IMR-90 (cell line): ENCODE measurements at regions not wholly inside any gene's neighbourhood (a gene's known extent, or its start where the extent isn't known, plus 50 kb on each side); places are given as distances from the start of the nearest gene placed in this dataset.

Source experiments
- ATAC-seq: fragments of 200-7000 bp; cut with Tn5 transposase; 2 replicates; pipeline ENCODE4 v1.9.1; 2020; ENCODE audit warnings: low read depth, mild to moderate bottlenecking, moderate library complexity
- BruUV-seq: library from RNA; stranded (reverse); fragments of 400-500 nt; replicated peaks from 2 replicates; lab custom pipeline; 2021; lab: Mats Ljungman, UMichigan
- CTCF ChIA-PET: fragments of 300-600 bp; formaldehyde crosslinking; extraction: SDS; loops from one replicate; lab custom pipeline; 2021; ENCODE audit warnings: antibody characterized with exemption; lab: Yijun Ruan, JAX
- POLR2A ChIA-PET: fragments of 300-600 bp; sonication (Branson Sonifier 250); formaldehyde crosslinking; loops from one replicate; lab custom pipeline; 2022; ENCODE audit warnings: antibody characterized with exemption; ENCODE audit not compliant: unreplicated experiment; lab: Charles Lee
- DNase-seq: peaks from one replicate; pipeline ENCODE4 v3.0.0; 2013
- H2AFZ ChIP-seq: replicated peaks from 2 replicates; pipeline ENCODE3; 2013; ENCODE audit warnings: low read length, mild to moderate bottlenecking; ENCODE audit not compliant: poor library complexity
- H2AK5ac ChIP-seq: 2 replicates; pipeline ENCODE4 v1.6.1; 2013; ENCODE audit warnings: low read depth, low read length, inconsistent platforms
- H2AK9ac ChIP-seq: replicated peaks from 2 replicates; pipeline ENCODE3; 2013; ENCODE audit warnings: mild to moderate bottlenecking, low read depth, low read length, moderate library complexity; ENCODE audit not compliant: poor library complexity
- H2BK120ac ChIP-seq: 2 replicates; pipeline ENCODE4 v1.6.1; 2013; ENCODE audit warnings: low read depth, low read length, inconsistent platforms
- H2BK15ac ChIP-seq: 3 replicates; pipeline ENCODE4 v1.6.1; 2013; ENCODE audit warnings: low read depth, low read length, inconsistent platforms
- H2BK20ac ChIP-seq: 2 replicates; pipeline ENCODE4 v1.6.1; 2013; ENCODE audit warnings: low read depth, mild to moderate bottlenecking, inconsistent platforms, low read length, moderate library complexity
- H2BK5ac ChIP-seq: 2 replicates; pipeline ENCODE4 v1.6.1; 2013; ENCODE audit warnings: mild to moderate bottlenecking, low read depth, low read length, inconsistent platforms; ENCODE audit not compliant: poor library complexity, severe bottlenecking
- H3K14ac ChIP-seq: replicated peaks from 2 replicates; pipeline ENCODE4 v1.6.1; 2013; ENCODE audit warnings: low read depth, low read length, inconsistent platforms
- H3K18ac ChIP-seq: 2 replicates; pipeline ENCODE4 v1.6.1; 2013; ENCODE audit warnings: low read depth, low read length, control low read depth
- H3K23ac ChIP-seq: 2 replicates; pipeline ENCODE4 v1.6.1; 2013; ENCODE audit warnings: low read depth, low read length, inconsistent platforms
- H3K27ac ChIP-seq: 2 replicates; pipeline ENCODE4 v1.5.1; 2013; ENCODE audit warnings: mild to moderate bottlenecking, control low read depth, low read length; ENCODE audit not compliant: insufficient read depth
- H3K27me3 ChIP-seq: 2 replicates; pipeline ENCODE4 v1.6.1; 2013; ENCODE audit warnings: low read length; ENCODE audit not compliant: control insufficient read depth, insufficient read depth
- H3K36me3 ChIP-seq: 2 replicates; pipeline ENCODE4 v1.6.1; 2013; ENCODE audit warnings: low read length, mixed read lengths; ENCODE audit not compliant: control insufficient read depth, insufficient read depth
- H3K4ac ChIP-seq: 2 replicates; pipeline ENCODE4 v1.6.1; 2013; ENCODE audit warnings: low read depth, low read length, inconsistent platforms
- H3K4me1 ChIP-seq: 2 replicates; pipeline ENCODE4 v1.6.1; 2013; ENCODE audit warnings: low read length, mixed read lengths; ENCODE audit not compliant: control insufficient read depth, insufficient read depth
- H3K4me2 ChIP-seq: 2 replicates; pipeline ENCODE4 v1.6.1; 2013; ENCODE audit warnings: low read depth, mild to moderate bottlenecking, control low read depth, low read length, moderate library complexity
- H3K4me3 ChIP-seq: 2 replicates; pipeline ENCODE4 v1.5.1; 2013; ENCODE audit warnings: low read depth, mild to moderate bottlenecking, control low read depth, low read length, moderate library complexity; ENCODE audit not compliant: insufficient read depth
- H3K56ac ChIP-seq: 2 replicates; pipeline ENCODE4 v1.6.1; 2013; ENCODE audit warnings: low read length, inconsistent platforms; ENCODE audit not compliant: insufficient read depth; ENCODE audit errors: extremely low read depth
- H3K79me1 ChIP-seq, 2 experiments: 2 replicates each; pipeline ENCODE4 v1.6.1; 2013; ENCODE audit warnings: low read length in 2 of 2, inconsistent platforms in 1 of 2, low read depth in 1 of 2
- H3K9ac ChIP-seq: 2 replicates; pipeline ENCODE4 v1.6.1; 2013; ENCODE audit warnings: low read depth, low read length, control low read depth
- H3K9me1 ChIP-seq: 2 replicates; pipeline ENCODE4 v1.6.1; 2013; ENCODE audit warnings: low read length, inconsistent platforms; ENCODE audit not compliant: insufficient read depth
- H3K9me3 ChIP-seq: 2 replicates; pipeline ENCODE4 v1.6.1; 2013; ENCODE audit warnings: low read length; ENCODE audit not compliant: control insufficient read depth, insufficient read depth
- H4K20me1 ChIP-seq: 2 replicates; pipeline ENCODE4 v1.6.1; 2013; ENCODE audit warnings: low read length, inconsistent platforms; ENCODE audit not compliant: insufficient read depth
- H4K5ac ChIP-seq: 2 replicates; pipeline ENCODE4 v1.6.1; 2013; ENCODE audit warnings: mild to moderate bottlenecking, low read depth, low read length, control low read depth
- H4K8ac ChIP-seq, 2 experiments: 2 replicates each; pipeline ENCODE4 v1.6.1; 2013; ENCODE audit warnings: low read depth in 2 of 2, low read length in 2 of 2, control low read depth in 1 of 2, inconsistent platforms in 1 of 2
- H4K91ac ChIP-seq: 2 replicates; pipeline ENCODE4 v1.6.1; 2013; ENCODE audit warnings: low read depth, low read length, inconsistent platforms; ENCODE audit not compliant: insufficient read depth
- BHLHE40 ChIP-seq: fragments of 150-350 bp; IDR thresholded peaks from 2 replicates; pipeline ENCODE4 v1.6.1; 2016; ENCODE audit warnings: mild to moderate bottlenecking, low read depth, low read length
- CEBPB ChIP-seq: IDR thresholded peaks from 2 replicates; pipeline ENCODE4 v1.6.1; 2012; ENCODE audit warnings: low read depth, low read length, improper control_type of control experiment
- CHD1 ChIP-seq: IDR thresholded peaks from 2 replicates; pipeline ENCODE4 v1.6.1; 2012; ENCODE audit warnings: low read depth, low read length, improper control_type of control experiment
- FOS ChIP-seq: fragments of 150-350 bp; IDR thresholded peaks from 2 replicates; pipeline ENCODE4 v1.6.1; 2016; ENCODE audit warnings: low read depth, low read length
- MAFK ChIP-seq: IDR thresholded peaks from 2 replicates; pipeline ENCODE4 v1.6.1; 2012; ENCODE audit warnings: low read depth, low read length, improper control_type of control experiment
- MAZ ChIP-seq: IDR thresholded peaks from 2 replicates; pipeline ENCODE4 v1.6.1; 2012; ENCODE audit warnings: low read depth, mild to moderate bottlenecking, low read length, improper control_type of control experiment, moderate library complexity, borderline replicate concordance
- MXI1 ChIP-seq: IDR thresholded peaks from 2 replicates; pipeline ENCODE4 v1.6.1; 2012; ENCODE audit warnings: low read depth, mild to moderate bottlenecking, low read length, moderate library complexity, borderline replicate concordance
- NFE2L2 ChIP-seq: fragments of 150-350 bp; IDR thresholded peaks from 2 replicates; pipeline ENCODE4 v1.6.1; 2016; ENCODE audit warnings: low read depth, mild to moderate bottlenecking, low read length
- POLR2A ChIP-seq: IDR thresholded peaks from 2 replicates; pipeline ENCODE4 v1.6.1; 2012; ENCODE audit warnings: mild to moderate bottlenecking, low read depth, low read length
- RAD21 ChIP-seq: IDR thresholded peaks from 2 replicates; pipeline ENCODE4 v1.6.1; 2012; ENCODE audit warnings: low read length, improper control_type of control experiment
- RCOR1 ChIP-seq: IDR thresholded peaks from 2 replicates; pipeline ENCODE4 v1.6.1; 2012; ENCODE audit warnings: mild to moderate bottlenecking, low read length, improper control_type of control experiment; ENCODE audit not compliant: insufficient replicate concordance
- RFX5 ChIP-seq: IDR thresholded peaks from 2 replicates; pipeline ENCODE4 v1.8.0; 2012; ENCODE audit warnings: low read depth, mild to moderate bottlenecking, low read length, moderate library complexity
- SMC3 ChIP-seq: fragments of 150-350 bp; IDR thresholded peaks from 2 replicates; pipeline ENCODE4 v1.6.1; 2016; ENCODE audit warnings: low read depth, mild to moderate bottlenecking, antibody characterized with exemption, low read length, moderate library complexity
- WGBS, 2 experiments: methylation state at CpG; one replicate each; pipeline versions ENCODE4 v1.1.5 to v1.1.7; 2013; ENCODE audit warnings: missing lambda C conversion rate in 2 of 2; ENCODE audit not compliant: insufficient read length in 1 of 2; ENCODE audit errors: extremely low coverage in 2 of 2; 5-methylcytosine and 5-hydroxymethylcytosine counted together
- dilution Hi-C: fragments of 300-500 bp; cut with HindIII; formaldehyde crosslinking; loops from one replicate; pipeline ENCODE4 v1.14.3; 2018; ENCODE audit warnings: low sequenced_read_pairs; ENCODE audit not compliant: unreplicated experiment
- in situ Hi-C: fragments of 300-500 bp; cut with MboI; formaldehyde crosslinking; loops from 3 replicates; pipeline ENCODE4 v1.14.3; 2019; ENCODE audit warnings: low sequenced_read_pairs, inconsistent platforms, mixed read lengths
- intact Hi-C: fragments of 100-400 bp; cut with micrococcal nuclease; formaldehyde crosslinking; loops from 2 replicates; pipeline ENCODE4 v1.10.0; 2022
- TF ChIP-seq, protein P1 (sequence below): conservative IDR thresholded peaks from 2 replicates; pipeline ENCODE4 v1.5.1; 2012; ENCODE audit warnings: mild to moderate bottlenecking, low read depth, low read length, improper control_type of control experiment
- TF ChIP-seq, protein P2 (sequence below): fragments of 150-350 bp; IDR thresholded peaks from 2 replicates; pipeline ENCODE4 v1.6.1; 2016; ENCODE audit warnings: low read depth, mild to moderate bottlenecking, low read length, moderate library complexity, borderline replicate concordance
- TF ChIP-seq, protein P3 (sequence below): fragments of 150-350 bp; IDR thresholded peaks from 2 replicates; pipeline ENCODE4 v1.6.1; 2017; ENCODE audit warnings: mild to moderate bottlenecking, antibody characterized with exemption, low read length, low read depth

DNA sequence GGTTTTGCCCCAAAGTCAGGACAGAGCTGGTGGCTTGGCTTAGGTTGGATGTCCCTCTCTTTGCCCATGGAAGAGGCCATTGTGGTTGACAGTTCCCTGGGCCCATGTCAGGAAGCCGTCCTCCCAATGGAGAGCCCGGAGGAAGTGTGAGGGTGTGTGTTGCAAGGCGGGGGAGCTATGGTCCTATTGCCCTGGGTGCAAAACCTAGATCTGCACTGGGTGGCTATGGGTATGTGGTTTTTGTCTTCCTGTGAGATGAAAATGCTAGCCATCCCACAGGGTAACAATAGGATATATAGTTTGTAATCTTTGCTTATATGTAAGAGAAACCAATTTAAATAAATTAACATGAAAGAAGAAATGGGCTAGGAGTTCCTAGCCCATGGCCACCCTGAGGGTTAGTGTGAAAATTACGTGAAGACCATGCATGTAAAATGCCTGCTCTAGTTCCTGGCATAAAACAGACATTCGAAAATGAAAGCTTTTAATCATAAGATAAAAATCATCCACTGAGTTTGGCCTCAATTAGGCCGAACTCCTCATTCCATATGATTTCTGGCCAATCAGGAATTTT lies 189.2 kb downstream of the PLPP4 start:
- H3K18ac ChIP-seq, result no peak overlapping the region
- no peak overlapping the region for H2AFZ ChIP-seq
- H3K9me1 ChIP-seq, result no peaks in the 10 kb centered on the region
- H3K79me1 ChIP-seq, result no peaks in the 10 kb centered on the region
- H2AK5ac ChIP-seq, result no peak overlapping the region
- H2BK5ac ChIP-seq, result no peak overlapping the region
- no peak overlapping the region for H4K8ac ChIP-seq
- no peak overlapping the region for H3K4me3 ChIP-seq
- dilution Hi-C loops, result no loop called here
- H3K14ac ChIP-seq, result no peak overlapping the region
- H4K91ac ChIP-seq, result no peak overlapping the region
- no peak overlapping the region for H2BK120ac ChIP-seq
- no TSS peak for BruUV-seq
- H3K4ac ChIP-seq, result no peak overlapping the region
- DNase-seq, result no peak
- in situ Hi-C loops, result no loop called here
- no peak overlapping the region for H3K27ac ChIP-seq
- H2BK20ac ChIP-seq, result no peak overlapping the region
- H3K36me3 ChIP-seq, result no peaks in the 10 kb centered on the region
- ChIA-PET POLR2A (no interaction called here), CTCF (no interaction called here)
- H3K56ac ChIP-seq, result no peak overlapping the region
- no peak for ATAC-seq
- intact Hi-C loops, result no loop called here
- no CpG with 5 or more reads among the region's 6 CpGs for WGBS, 2 experiments
- H2AK9ac ChIP-seq, result no peak overlapping the region
- no peak overlapping the region for H3K4me2 ChIP-seq
- no peaks in the 10 kb centered on the region for H4K20me1 ChIP-seq
- peaks cover 17% of the 10 kb centered on the region for H3K9me3 ChIP-seq
- no peak for TF ChIP-seq RCOR1
- no peak for TF ChIP-seq RAD21
- TF ChIP-seq CEBPB, result no peak
- TF ChIP-seq CHD1, result no peak
- no peak for TF ChIP-seq BHLHE40
- no peak for TF ChIP-seq RFX5
- TF ChIP-seq, protein P1, sequence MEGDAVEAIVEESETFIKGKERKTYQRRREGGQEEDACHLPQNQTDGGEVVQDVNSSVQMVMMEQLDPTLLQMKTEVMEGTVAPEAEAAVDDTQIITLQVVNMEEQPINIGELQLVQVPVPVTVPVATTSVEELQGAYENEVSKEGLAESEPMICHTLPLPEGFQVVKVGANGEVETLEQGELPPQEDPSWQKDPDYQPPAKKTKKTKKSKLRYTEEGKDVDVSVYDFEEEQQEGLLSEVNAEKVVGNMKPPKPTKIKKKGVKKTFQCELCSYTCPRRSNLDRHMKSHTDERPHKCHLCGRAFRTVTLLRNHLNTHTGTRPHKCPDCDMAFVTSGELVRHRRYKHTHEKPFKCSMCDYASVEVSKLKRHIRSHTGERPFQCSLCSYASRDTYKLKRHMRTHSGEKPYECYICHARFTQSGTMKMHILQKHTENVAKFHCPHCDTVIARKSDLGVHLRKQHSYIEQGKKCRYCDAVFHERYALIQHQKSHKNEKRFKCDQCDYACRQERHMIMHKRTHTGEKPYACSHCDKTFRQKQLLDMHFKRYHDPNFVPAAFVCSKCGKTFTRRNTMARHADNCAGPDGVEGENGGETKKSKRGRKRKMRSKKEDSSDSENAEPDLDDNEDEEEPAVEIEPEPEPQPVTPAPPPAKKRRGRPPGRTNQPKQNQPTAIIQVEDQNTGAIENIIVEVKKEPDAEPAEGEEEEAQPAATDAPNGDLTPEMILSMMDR, result no peak
- no peak for TF ChIP-seq SMC3
- no peak for TF ChIP-seq MXI1
- TF ChIP-seq MAZ, result no peak
- TF ChIP-seq POLR2A, result no peak
- no peak for TF ChIP-seq NFE2L2
- TF ChIP-seq, protein P2, sequence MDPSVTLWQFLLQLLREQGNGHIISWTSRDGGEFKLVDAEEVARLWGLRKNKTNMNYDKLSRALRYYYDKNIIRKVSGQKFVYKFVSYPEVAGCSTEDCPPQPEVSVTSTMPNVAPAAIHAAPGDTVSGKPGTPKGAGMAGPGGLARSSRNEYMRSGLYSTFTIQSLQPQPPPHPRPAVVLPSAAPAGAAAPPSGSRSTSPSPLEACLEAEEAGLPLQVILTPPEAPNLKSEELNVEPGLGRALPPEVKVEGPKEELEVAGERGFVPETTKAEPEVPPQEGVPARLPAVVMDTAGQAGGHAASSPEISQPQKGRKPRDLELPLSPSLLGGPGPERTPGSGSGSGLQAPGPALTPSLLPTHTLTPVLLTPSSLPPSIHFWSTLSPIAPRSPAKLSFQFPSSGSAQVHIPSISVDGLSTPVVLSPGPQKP, result no peak
- TF ChIP-seq, protein P3, sequence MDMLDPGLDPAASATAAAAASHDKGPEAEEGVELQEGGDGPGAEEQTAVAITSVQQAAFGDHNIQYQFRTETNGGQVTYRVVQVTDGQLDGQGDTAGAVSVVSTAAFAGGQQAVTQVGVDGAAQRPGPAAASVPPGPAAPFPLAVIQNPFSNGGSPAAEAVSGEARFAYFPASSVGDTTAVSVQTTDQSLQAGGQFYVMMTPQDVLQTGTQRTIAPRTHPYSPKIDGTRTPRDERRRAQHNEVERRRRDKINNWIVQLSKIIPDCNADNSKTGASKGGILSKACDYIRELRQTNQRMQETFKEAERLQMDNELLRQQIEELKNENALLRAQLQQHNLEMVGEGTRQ, result no peak
- no peak for TF ChIP-seq FOS
- TF ChIP-seq MAFK, result no peak
- no peak overlapping the region for H4K5ac ChIP-seq
- H2BK15ac ChIP-seq, result no peak overlapping the region
- no peak overlapping the region for H3K9ac ChIP-seq
- H3K23ac ChIP-seq, result no peak overlapping the region
- H3K4me1 ChIP-seq, result no peaks in the 10 kb centered on the region
- H3K27me3 ChIP-seq, result no peaks in the 10 kb centered on the region
